ENCODE measurements at regions not wholly inside any gene's neighbourhood (a gene's known extent, or its start where the extent isn't known, plus 50 kb on each side); places are given as distances from the start of the nearest gene placed in this dataset.

GRCh38 chr9:1659363-1659690, 355.8 kb upstream of the SMARCA2 start:
- H3K4me3 ChIP-seq (replicated peaks in 1 of 3; ENCODE audit: insufficient read depth in 1 of 3, low read depth in 1 of 3, low read length in 3 of 3): no peak overlapping the region
- no peak overlapping the region for H2AFZ ChIP-seq (ENCODE audit: low read depth, low read length)
- dilution Hi-C loops (cut with MboI; ENCODE audit: extremely low pct_ligation_motif_present, low sequenced_read_pairs) (no loop called here), intact Hi-C loops (cut with micrococcal nuclease) (no loop called here)
- POLR2A ChIA-PET: no interaction called here
- H3K9ac ChIP-seq (replicated peaks; ENCODE audit: extremely low read depth, insufficient read depth, low read length): no peak overlapping the region
- H3K27ac ChIP-seq (ENCODE audit: insufficient read depth, low read depth, low read length): no peak overlapping the region
- CTCF ChIA-PET: no interaction called here
- DNase-seq (ENCODE audit: low read depth, low spot score) (no peak), FAIRE-seq (no peak)
- H4K20me1 ChIP-seq (replicated peaks; ENCODE audit: control insufficient read depth, extremely low read depth, insufficient read depth, low read length): no peaks in the 10 kb centered on the region
- no peaks in the 10 kb centered on the region for H3K4me1 ChIP-seq (ENCODE audit: control insufficient read depth, extremely low read depth, insufficient read depth, low read length)
- H3K79me2 ChIP-seq (ENCODE audit: control insufficient read depth, insufficient read depth, low read length): no peaks in the 10 kb centered on the region
- no peaks in the 10 kb centered on the region for H3K9me1 ChIP-seq (replicated peaks; ENCODE audit: control insufficient read depth, extremely low read depth, insufficient read depth, low read length)
- no peaks in the 10 kb centered on the region for H3K27me3 ChIP-seq (ENCODE audit: control insufficient read depth in 2 of 2, insufficient read depth in 2 of 2, low read length in 2 of 2)
- H3K9me3 ChIP-seq (replicated peaks; ENCODE audit: control insufficient read depth, insufficient read depth, low read length): no peaks in the 10 kb centered on the region
- no peak overlapping the region for H3K4me2 ChIP-seq (ENCODE audit: insufficient read depth, low read length)
- BruUV-seq (replicated peaks): no TSS peak
- TF ChIP-seq MYC (IDR thresholded peaks at IDR 0.05; ENCODE audit: low read depth, low read length) (no peak), JUN (IDR thresholded peaks at IDR 0.05; ENCODE audit: borderline replicate concordance, insufficient read depth, insufficient read length, low read depth) (no peak), EZH2 (IDR thresholded peaks at IDR 0.05; ENCODE audit: borderline replicate concordance, low read depth, low read length, severe bottlenecking) (no peak), MAX (IDR thresholded peaks at IDR 0.05; ENCODE audit: insufficient read depth, insufficient read length) (no peak), FOS (IDR thresholded peaks at IDR 0.05; ENCODE audit: borderline replicate concordance, insufficient read depth, low read length) (no peak), GATA2 (IDR thresholded peaks at IDR 0.05; ENCODE audit: insufficient read depth, insufficient read length, low read depth, low read length) (no peak), POLR2AphosphoS5 (IDR thresholded peaks at IDR 0.05; ENCODE audit: insufficient read depth, low read depth, low read length) (no peak), CTCF (IDR thresholded peaks at IDR 0.05; ENCODE audit: extremely low read depth in 1 of 2, insufficient read depth in 1 of 2, low read depth in 1 of 2, low read length in 2 of 2) (no peak), POLR2A (IDR thresholded peaks at IDR 0.05; ENCODE audit: low read depth, low read length) (no peak)
- H3K36me3 ChIP-seq (ENCODE audit: control insufficient read depth in 2 of 2, extremely low read depth in 1 of 2, insufficient read depth in 2 of 2, low read length in 2 of 2): no peaks in the 10 kb centered on the region

Data from endothelial cell of umbilical vein (primary cell).